ENCODE measurements at regions not wholly inside any gene's neighbourhood (a gene's known extent, or its start where the extent isn't known, plus 50 kb on each side); places are given as distances from the start of the nearest gene placed in this dataset.

- no peak for DNase-seq (ENCODE audit: low read depth)
Measured at GRCh38 chr1:234697015-234697414, 87.0 kb upstream of the IRF2BP2 start.

DNA sequence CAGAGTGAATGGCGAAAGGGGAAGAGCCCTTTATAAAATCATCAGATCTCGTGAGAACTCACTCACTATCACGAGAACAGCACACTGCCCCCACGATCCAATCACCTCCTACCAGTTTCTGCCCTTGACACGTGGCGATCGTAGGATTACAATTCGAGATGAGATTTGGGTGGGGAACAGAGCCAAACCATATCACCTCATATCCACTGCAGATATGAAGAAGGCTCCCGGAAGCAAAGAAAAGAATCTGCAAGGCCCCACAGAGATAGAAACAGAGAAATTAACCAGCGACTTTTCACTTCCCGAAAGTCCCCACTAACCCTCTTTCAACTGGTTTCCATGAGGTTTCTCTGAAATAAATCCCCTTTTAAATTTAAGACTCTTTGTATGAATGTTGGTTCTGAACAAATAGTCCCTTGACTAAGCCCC lies 86.2 kb upstream of the IRF2BP2 start:
- DNase-seq (ENCODE audit: low read depth) = no peak

DNA sequence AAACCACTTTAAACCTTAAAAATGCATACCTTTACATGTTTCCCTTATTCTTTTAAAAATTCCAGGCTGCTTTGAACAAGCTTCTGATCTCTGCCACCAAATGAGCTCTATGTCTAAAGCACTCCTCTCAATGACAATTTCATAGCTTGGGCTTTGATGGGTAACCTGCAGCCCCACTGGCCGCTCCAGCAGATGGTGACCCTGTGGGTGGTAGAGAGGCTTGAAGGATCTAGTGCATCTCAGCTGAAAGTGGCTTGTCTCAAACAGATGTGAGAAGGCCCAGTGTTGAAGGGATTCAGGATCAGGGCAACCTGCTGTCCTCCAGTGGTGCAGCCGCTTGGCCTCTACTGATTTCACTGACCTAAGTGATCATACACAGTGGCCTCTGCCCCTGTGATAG lies 84.7 kb upstream of the IRF2BP2 start:
- DNase-seq (ENCODE audit: low read depth) = no peak

DNA sequence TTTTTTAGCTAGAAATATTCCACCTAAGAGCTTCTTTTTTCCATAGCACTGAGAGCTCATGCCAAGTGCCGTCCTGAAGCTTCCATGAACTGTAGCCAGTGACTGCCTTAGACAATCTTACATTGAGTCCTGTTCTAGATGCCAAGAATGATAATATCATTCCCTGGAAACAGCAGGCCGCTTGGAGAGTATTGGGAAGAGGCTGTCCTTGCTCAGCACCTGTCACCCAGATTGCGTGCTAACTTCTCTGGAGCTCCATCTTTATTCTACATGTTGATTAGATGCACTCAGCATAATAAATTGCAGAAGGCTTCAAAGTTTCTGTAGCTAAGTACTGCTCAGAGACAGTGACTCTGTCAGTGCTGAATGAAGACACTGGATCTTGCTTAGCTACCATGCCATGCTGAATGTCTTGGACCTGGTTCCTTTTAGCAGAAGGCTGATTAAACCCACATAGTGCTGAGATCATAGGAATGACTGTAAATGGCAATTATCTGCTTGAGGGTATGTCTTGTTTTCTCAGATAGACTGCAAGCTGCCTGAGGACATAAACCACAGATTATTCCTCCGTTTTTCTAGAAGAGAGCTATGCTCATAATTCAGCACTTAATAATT lies 83.1 kb upstream of the IRF2BP2 start:
- no peak for DNase-seq (ENCODE audit: low read depth)

DNA sequence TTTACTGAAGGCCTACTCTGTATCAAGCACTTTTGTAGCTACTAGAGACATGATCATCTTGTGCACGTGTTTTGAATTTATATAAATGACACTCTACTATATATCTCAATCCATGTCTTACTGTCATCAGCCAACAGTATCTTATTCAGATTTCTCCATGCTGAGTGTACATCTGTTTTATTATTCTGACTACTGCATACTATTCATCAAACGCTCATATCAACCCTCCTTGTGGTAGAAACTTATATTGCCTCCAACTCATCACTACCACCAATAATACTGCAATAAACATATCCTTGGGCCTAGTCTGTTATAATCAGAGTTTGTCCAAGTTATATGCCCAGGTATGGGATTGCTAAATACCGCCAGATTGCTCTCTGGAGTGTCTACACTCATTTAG lies 81.6 kb upstream of the IRF2BP2 start:
- no peak for DNase-seq (ENCODE audit: low read depth)

- DNase-seq (ENCODE audit: low read depth) = no peak
Measured at GRCh38 chr1:234690872-234691271, 80.9 kb upstream of the IRF2BP2 start.

- DNase-seq (ENCODE audit: low read depth) = no peak
Measured at GRCh38 chr1:234689236-234689635, 79.3 kb upstream of the IRF2BP2 start.

- DNase-seq (ENCODE audit: low read depth) = no peak
Measured at GRCh38 chr1:234687011-234687410, 77.0 kb upstream of the IRF2BP2 start.

GRCh38 chr1:234686035-234686434 lies 76.1 kb upstream of the IRF2BP2 start:
- DNase-seq (ENCODE audit: low read depth) = no peak

DNA sequence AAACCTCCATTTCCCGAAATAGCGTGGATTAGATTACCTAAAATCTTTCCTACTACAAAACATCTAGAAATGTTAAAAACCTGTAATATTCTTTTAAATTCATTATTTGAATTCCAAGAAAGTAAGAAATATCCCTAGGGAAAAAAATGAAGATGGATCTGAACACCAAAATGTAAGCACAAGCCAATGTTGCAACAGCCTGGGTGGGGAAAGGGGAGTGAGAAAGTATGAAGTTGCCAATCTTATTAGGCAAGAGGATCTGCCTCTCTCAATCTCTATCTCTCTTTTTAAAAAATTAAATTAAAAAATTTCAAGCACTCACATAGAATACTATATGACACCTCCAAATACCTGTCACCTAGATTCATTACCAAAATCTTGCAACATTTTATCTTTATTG lies 74.9 kb upstream of the IRF2BP2 start:
- DNase-seq (ENCODE audit: low read depth) = no peak

DNA sequence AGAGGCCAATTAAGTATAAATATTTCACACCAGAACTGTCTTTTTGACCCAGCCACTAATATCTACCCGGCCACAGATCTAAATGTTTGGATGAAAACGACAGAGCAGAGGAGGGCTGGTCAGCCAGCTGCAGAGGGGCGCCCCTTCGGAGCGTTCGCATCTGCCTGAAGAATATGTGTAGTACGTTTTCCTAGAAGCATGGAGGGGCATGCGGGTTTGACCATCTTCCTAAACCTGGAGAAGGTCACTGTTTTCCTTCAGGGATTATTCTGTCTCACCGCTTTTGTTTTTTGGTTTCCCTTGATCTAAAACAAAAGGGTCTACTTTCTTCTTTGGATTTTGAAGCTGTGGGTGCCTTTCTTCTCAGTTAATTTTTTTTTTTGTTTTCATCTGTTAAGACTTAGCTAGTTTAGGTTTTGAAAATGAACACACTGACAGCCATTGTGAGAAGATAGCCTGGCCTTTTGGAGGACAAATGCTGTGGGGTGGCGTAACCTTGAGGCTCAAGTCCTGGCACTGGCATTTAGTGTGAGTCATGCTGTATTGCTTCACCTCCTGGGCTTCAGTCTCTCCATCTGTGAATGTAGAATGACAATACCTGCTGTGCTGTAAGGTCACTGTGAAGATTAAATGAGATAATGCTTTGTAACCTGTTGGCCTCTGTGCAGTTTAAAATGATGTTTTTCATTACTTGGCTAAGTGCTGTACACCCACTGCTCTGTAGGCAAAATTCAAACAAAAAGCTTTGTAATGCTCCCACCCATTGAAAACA lies 74.1 kb upstream of the IRF2BP2 start:
- no peak for DNase-seq (ENCODE audit: low read depth)

- no peak for DNase-seq (ENCODE audit: low read depth)
Measured at GRCh38 chr1:234683127-234683860, 73.3 kb upstream of the IRF2BP2 start.

- no peak for DNase-seq (ENCODE audit: low read depth)
Measured at GRCh38 chr1:234681990-234682389, 72.0 kb upstream of the IRF2BP2 start.

- no peak for DNase-seq (ENCODE audit: low read depth)
Measured at GRCh38 chr1:234681065-234681464, 71.1 kb upstream of the IRF2BP2 start.

- no peak for DNase-seq (ENCODE audit: low read depth)
Measured at GRCh38 chr1:234680331-234680904, 70.4 kb upstream of the IRF2BP2 start.

DNA sequence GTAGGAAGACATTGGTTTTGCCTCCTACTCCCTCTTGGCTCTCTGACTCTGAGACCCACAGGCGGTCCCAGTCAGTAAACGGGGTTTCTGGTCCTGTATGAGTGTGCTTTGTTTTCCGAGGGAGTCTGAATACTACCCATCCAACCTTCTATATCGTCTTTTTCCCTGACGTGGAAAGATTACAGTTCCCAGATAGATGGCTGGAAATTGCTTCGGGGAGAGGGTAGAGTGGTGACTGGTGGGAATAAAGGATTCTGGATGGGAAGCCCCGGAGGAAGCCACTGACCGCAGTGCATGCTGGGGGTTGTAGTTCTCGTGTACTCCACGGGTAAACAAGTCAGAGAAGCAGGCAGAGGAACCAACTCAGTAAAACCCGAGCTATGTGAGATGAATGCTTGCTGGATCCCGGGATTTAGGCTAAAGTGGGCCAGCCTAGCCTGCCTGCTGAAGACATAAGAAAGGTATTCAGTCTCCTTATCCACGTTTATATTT lies 66.2 kb upstream of the IRF2BP2 start:
- DNase-seq (ENCODE audit: low read depth) = peak; percentile 39

DNA sequence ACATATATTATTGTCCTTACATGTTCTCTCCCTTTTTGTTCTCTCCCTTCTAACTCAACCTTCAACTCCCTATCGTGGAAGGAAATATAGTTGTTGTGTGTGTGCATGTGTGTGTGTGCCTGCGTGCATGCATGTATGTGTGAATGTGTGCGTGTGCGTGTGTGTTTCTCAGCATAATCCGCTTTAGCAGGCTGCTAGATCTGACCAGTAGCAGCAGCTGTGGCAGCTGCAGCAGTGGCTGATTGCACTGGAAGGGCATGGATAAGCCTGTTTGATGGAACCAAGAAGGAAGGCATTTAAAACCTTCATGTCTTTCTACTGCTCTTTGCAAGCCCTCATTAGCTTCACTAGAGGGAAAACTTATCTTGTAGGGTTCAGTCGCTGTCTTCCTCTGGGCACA lies 65.6 kb upstream of the IRF2BP2 start:
- DNase-seq (ENCODE audit: low read depth) = no peak

GRCh38 chr1:234675006-234675405 lies 65.0 kb upstream of the IRF2BP2 start:
- no peak for DNase-seq (ENCODE audit: low read depth)

DNA sequence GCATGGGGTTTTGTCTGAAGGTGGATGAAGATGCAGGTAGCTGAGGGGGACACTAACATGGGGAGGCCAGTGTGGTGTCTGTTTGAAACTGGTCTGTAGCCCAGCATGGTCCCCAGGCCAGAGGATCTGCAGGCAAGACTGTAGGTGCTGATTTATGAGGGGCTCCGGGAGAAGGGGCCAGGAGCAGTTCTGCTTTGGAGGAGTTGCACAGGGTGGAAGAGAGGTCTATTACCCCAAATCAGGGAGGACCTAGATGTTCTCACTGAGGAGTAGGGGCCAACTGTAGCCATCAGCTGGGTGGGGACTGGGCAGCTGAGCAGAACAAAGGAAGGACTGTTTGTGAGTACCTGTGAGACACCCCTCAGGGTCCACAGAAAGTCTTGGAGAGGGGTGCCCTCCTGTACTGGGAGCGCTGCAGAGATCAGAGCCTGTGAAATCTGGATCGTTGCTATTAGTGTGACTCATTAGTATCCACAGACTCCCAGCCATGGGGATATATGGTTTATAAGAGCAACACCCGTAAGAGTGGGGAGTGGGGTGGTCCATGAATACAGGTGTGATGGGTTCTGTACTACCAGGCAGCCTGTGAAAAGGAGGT lies 64.3 kb upstream of the IRF2BP2 start:
- DNase-seq (ENCODE audit: low read depth) = no peak

- DNase-seq (ENCODE audit: low read depth) = no peak
Measured at GRCh38 chr1:234672349-234673135, 62.6 kb upstream of the IRF2BP2 start.

GRCh38 chr1:234670967-234671626 lies 61.1 kb upstream of the IRF2BP2 start:
- DNase-seq (ENCODE audit: low read depth) = no peak

All from stimulated activated CD4-positive, alpha-beta T cell treated with anti-CD3 and anti-CD28 coated beads, Interleukin-2, amount 100 ng/mL, for 4 hours (primary cell).